Natural killer cell (primary cell): ENCODE measurements at regions not wholly inside any gene's neighbourhood (a gene's known extent, or its start where the extent isn't known, plus 50 kb on each side); places are given as distances from the start of the nearest gene placed in this dataset.

ENCODE experiments used
- ATAC-seq, 3 donors: fragments of 150-1000 bp in 2 of 3; fragments of 200-7000 bp in 1 of 3; cut with Tn5 transposase; 1 replicate in 1 of 3; 2 replicates in 2 of 3; pipeline ENCODE4 v1.10.0; 2021; ENCODE audit warnings: mild to moderate bottlenecking in 2 of 3, moderate library complexity in 2 of 3
- DNase-seq, 2 donors: peaks; one replicate each; pipeline versions ENCODE4 v3.0.0 to v3.0.0-alpha.2; 2013 to 2021; ENCODE audit warnings: mixed read lengths in 1 of 2
- H3K27ac ChIP-seq: one replicate; pipeline ENCODE4 v1.5.1; 2013; ENCODE audit warnings: mild to moderate bottlenecking, low read length
- H3K27me3 ChIP-seq: one replicate; pipeline ENCODE4 v1.6.1; 2013; ENCODE audit warnings: low read length; ENCODE audit not compliant: control insufficient read depth, insufficient read depth
- H3K36me3 ChIP-seq: one replicate; pipeline ENCODE4 v1.6.1; 2013; ENCODE audit warnings: low read length; ENCODE audit not compliant: control insufficient read depth, insufficient read depth
- H3K4me1 ChIP-seq: one replicate; pipeline ENCODE4 v1.6.1; 2013; ENCODE audit warnings: low read length; ENCODE audit not compliant: control insufficient read depth, insufficient read depth
- H3K4me3 ChIP-seq: one replicate; pipeline ENCODE4 v1.5.1; 2013; ENCODE audit warnings: low read length
- H3K9me3 ChIP-seq: one replicate; pipeline ENCODE4 v1.6.1; 2013; ENCODE audit warnings: low read length; ENCODE audit not compliant: control insufficient read depth, insufficient read depth
- H3K27ac Mint-ChIP-seq, 2 donors: one replicate each; pipeline ENCODE4 v1.8.0; 2022; ENCODE audit warnings: mild to moderate bottlenecking in 2 of 2, mixed read lengths in 2 of 2, moderate library complexity in 1 of 2
- H3K27me3 Mint-ChIP-seq, 2 donors: one replicate each; pipeline ENCODE4 v1.8.0; 2022; ENCODE audit warnings: low read depth in 2 of 2, mixed read lengths in 2 of 2
- H3K36me3 Mint-ChIP-seq: one replicate; pipeline ENCODE4 v1.8.0; 2022; ENCODE audit warnings: mixed read lengths
- H3K4me1 Mint-ChIP-seq, 2 donors: one replicate each; pipeline ENCODE4 v1.8.0; 2022; ENCODE audit warnings: mixed read lengths in 2 of 2
- H3K4me3 Mint-ChIP-seq: one replicate; pipeline ENCODE4 v1.8.0; 2022; ENCODE audit warnings: mild to moderate bottlenecking, moderate library complexity, mixed read lengths
- H3K9me3 Mint-ChIP-seq, 2 donors: one replicate each; pipeline ENCODE4 v1.8.0; 2022; ENCODE audit warnings: mixed read lengths in 2 of 2
- WGBS: methylation state at CpG from one replicate; pipeline ENCODE4 v1.1.7; 2013; ENCODE audit warnings: missing lambda C conversion rate; ENCODE audit not compliant: insufficient coverage; 5-methylcytosine and 5-hydroxymethylcytosine counted together
- intact Hi-C: fragments of 100-400 bp; cut with micrococcal nuclease; formaldehyde crosslinking; loops from one replicate; pipeline ENCODE4 v1.14.2; 2022
- TF ChIP-seq, protein P1 (sequence below): fragments of 200-600 bp; IDR thresholded peaks from one replicate; pipeline ENCODE4 v1.8.0; 2022; ENCODE audit warnings: antibody characterized with exemption

DNA sequence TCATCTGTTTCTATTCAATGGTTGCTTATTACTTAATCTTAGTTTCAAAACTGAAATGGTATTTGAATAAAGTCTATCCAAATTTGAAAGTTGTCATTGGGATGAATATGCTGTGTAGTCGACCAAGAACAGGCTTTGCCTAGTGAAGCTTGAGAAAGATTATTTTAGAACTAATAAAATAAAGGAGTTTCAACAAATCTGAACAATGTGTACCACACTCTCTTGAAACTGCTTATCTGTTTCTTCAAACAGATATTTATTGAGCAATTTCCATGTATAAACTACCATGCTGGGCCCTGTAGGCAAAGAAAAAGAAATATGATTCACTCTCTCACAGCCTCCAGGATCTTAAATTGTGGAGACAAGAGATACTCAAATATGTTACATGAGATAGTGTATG is 174.4 kb downstream of the OGFRL1 start:
- no peak overlapping the region for H3K27ac Mint-ChIP-seq
- Histone ChIP-seq H3K9me3 (peaks cover 3% of the 10 kb centered on the region), H3K36me3 (no peaks in the 10 kb centered on the region), H3K27ac (no peak overlapping the region), H3K27me3 (no peaks in the 10 kb centered on the region), H3K4me1 (no peaks in the 10 kb centered on the region), H3K4me3 (no peak overlapping the region)
- H3K4me1 Mint-ChIP-seq = no peaks in the 10 kb centered on the region
- WGBS = no CpG with 5 or more reads among the region's 1 CpG
- no peak for DNase-seq
- no peaks in the 10 kb centered on the region for H3K9me3 Mint-ChIP-seq
- H3K4me3 Mint-ChIP-seq = no peak overlapping the region
- no peak for ATAC-seq
- intact Hi-C loops = no loop called here
- no peaks in the 10 kb centered on the region for H3K36me3 Mint-ChIP-seq
- TF ChIP-seq, protein P1, sequence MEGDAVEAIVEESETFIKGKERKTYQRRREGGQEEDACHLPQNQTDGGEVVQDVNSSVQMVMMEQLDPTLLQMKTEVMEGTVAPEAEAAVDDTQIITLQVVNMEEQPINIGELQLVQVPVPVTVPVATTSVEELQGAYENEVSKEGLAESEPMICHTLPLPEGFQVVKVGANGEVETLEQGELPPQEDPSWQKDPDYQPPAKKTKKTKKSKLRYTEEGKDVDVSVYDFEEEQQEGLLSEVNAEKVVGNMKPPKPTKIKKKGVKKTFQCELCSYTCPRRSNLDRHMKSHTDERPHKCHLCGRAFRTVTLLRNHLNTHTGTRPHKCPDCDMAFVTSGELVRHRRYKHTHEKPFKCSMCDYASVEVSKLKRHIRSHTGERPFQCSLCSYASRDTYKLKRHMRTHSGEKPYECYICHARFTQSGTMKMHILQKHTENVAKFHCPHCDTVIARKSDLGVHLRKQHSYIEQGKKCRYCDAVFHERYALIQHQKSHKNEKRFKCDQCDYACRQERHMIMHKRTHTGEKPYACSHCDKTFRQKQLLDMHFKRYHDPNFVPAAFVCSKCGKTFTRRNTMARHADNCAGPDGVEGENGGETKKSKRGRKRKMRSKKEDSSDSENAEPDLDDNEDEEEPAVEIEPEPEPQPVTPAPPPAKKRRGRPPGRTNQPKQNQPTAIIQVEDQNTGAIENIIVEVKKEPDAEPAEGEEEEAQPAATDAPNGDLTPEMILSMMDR = no peak
- no peaks in the 10 kb centered on the region for H3K27me3 Mint-ChIP-seq

DNA sequence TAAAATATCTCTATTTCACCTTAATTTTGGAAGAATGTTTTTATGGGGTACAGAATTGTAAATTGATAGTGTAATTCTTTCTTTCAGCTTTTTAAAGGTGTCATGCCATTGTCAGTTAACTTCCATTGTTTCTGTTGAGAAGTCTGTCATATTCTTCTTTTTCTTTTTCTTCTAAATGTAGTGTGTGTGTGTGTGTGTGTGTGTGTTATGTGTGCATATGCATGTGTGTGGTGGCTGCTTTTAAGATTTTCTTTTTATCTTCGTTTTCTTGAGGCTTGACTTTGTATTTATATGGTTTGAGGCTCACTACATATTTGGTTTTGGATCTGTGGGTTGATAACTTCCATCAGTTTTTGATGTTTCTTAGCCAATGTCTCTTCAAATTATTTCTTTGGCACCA is 176.5 kb downstream of the OGFRL1 start:
- Mint-ChIP-seq H3K4me3 (no peak overlapping the region), H3K9me3 (peaks cover 0 to 4% of the 10 kb centered on the region in 2 donors), H3K4me1 (no peaks in the 10 kb centered on the region), H3K36me3 (no peaks in the 10 kb centered on the region), H3K27me3 (no peaks in the 10 kb centered on the region), H3K27ac (no peak overlapping the region)
- peaks cover 3% of the 10 kb centered on the region for H3K9me3 ChIP-seq
- H3K36me3 ChIP-seq = no peaks in the 10 kb centered on the region
- TF ChIP-seq, protein P1 = no peak
- no peak overlapping the region for H3K4me3 ChIP-seq
- WGBS = 56% methylated on average over 1 of the region's 1 CpG
- no peak for DNase-seq
- H3K27me3 ChIP-seq = no peaks in the 10 kb centered on the region
- H3K27ac ChIP-seq = no peak overlapping the region
- intact Hi-C loops = no loop called here
- H3K4me1 ChIP-seq = no peaks in the 10 kb centered on the region
- no peak for ATAC-seq

DNA sequence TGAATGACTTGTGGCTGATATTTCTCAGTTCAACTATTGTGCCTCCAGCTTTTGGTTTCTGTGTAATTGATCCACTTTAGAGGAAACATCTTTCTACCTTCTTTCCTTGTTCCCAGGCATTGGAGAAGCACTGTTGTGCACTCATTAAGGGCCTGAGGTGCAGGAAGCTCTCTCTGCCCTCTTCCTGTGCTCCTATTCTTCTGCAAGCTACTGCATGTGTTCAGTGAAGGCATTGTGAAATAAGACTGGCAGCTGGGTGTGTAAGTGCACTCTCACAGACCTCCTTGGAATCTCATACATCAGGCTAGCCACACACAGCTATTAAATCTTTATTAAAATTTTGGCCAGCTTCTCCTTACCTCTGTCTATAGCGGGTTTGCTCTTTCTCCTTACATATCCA is 177.8 kb downstream of the OGFRL1 start:
- H3K27ac ChIP-seq = no peak overlapping the region
- Mint-ChIP-seq H3K36me3 (no peaks in the 10 kb centered on the region), H3K4me1 (no peaks in the 10 kb centered on the region), H3K27me3 (no peaks in the 10 kb centered on the region), H3K9me3 (peaks cover 0 to 6% of the 10 kb centered on the region in 2 donors), H3K4me3 (no peak overlapping the region), H3K27ac (no peak overlapping the region)
- intact Hi-C loops = no loop called here
- no peaks in the 10 kb centered on the region for H3K4me1 ChIP-seq
- H3K36me3 ChIP-seq = no peaks in the 10 kb centered on the region
- peaks cover 3% of the 10 kb centered on the region for H3K9me3 ChIP-seq
- WGBS = no CpG with 5 or more reads among the region's 1 CpG
- no peaks in the 10 kb centered on the region for H3K27me3 ChIP-seq
- DNase-seq (no peak), ATAC-seq (no peak)
- no peak overlapping the region for H3K4me3 ChIP-seq
- TF ChIP-seq, protein P1 = no peak

DNA sequence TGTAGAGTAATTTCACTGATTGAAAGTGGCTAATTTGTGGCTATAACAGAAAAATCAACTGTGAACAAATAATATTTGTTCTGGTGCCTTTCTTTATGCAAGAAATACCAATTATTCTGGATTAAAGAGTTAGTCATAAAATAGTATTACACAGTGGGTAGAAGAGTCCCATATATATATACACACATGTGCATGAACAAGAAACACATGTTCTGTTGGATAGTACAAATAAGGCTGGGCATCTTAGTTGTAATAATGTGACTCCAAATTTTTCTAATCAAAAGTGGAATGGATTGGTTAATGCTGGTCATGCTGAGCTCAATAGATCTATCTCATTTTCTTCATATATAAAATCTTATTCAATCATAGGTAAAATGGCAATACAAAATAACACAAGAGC is 179.4 kb downstream of the OGFRL1 start:
- Histone ChIP-seq H3K27me3 (no peaks in the 10 kb centered on the region), H3K27ac (no peak overlapping the region), H3K9me3 (peaks cover 3% of the 10 kb centered on the region), H3K36me3 (no peaks in the 10 kb centered on the region), H3K4me3 (no peak overlapping the region), H3K4me1 (no peaks in the 10 kb centered on the region)
- H3K27ac Mint-ChIP-seq = no peak overlapping the region
- no peak for DNase-seq
- no peaks in the 10 kb centered on the region for H3K27me3 Mint-ChIP-seq
- H3K9me3 Mint-ChIP-seq = peaks cover 0 to 6% of the 10 kb centered on the region in 2 donors
- no peak for ATAC-seq
- intact Hi-C loops = no loop called here
- no peaks in the 10 kb centered on the region for H3K36me3 Mint-ChIP-seq
- no peak overlapping the region for H3K4me3 Mint-ChIP-seq
- no peaks in the 10 kb centered on the region for H3K4me1 Mint-ChIP-seq
- TF ChIP-seq, protein P1 = no peak
